HEK293 (cell line): ENCODE measurements at regions not wholly inside any gene's neighbourhood (a gene's known extent, or its start where the extent isn't known, plus 50 kb on each side); places are given as distances from the start of the nearest gene placed in this dataset.

Experiments used
- CTCF ChIA-PET: fragments of 350-600 bp; formaldehyde crosslinking; extraction: SDS; loops from one replicate; lab custom pipeline; 2021; ENCODE audit warnings: antibody characterized with exemption; lab: Yijun Ruan, JAX
- POLR2A ChIA-PET: fragments of 300-600 bp; formaldehyde crosslinking; extraction: SDS; loops from one replicate; lab custom pipeline; 2020; ENCODE audit warnings: antibody characterized with exemption, inconsistent platforms; lab: Yijun Ruan, JAX
- H3K27ac ChIP-seq: fragments of 200-500 bp; sonication (Bioruptor generic); 2 replicates; pipeline ENCODE4 v1.5.1; 2014; ENCODE audit warnings: low read depth, low read length, control low read depth, inconsistent platforms; ENCODE audit errors: extremely low read depth
- H3K36me3 ChIP-seq, 2 experiments: fragments of 200-500 bp in 1 of 2; sonication (Bioruptor generic) in 1 of 2; 1 replicate in 1 of 2; 2 replicates in 1 of 2; pipeline ENCODE4 v1.5.1; 2014 to 2017; ENCODE audit warnings: inconsistent platforms in 2 of 2, low read length in 2 of 2; ENCODE audit not compliant: control insufficient read depth in 2 of 2, insufficient read depth in 1 of 2
- H3K4me1 ChIP-seq: fragments of 200-500 bp; sonication (Bioruptor generic); 2 replicates; pipeline ENCODE4 v1.5.1; 2014; ENCODE audit warnings: mild to moderate bottlenecking, low read length, inconsistent platforms; ENCODE audit not compliant: control insufficient read depth, insufficient read depth
- H3K4me3 ChIP-seq: 2 replicates; pipeline ENCODE4 v1.5.1; 2011; ENCODE audit warnings: low read depth, mild to moderate bottlenecking, control low read depth, low read length, moderate library complexity
- H3K9me3 ChIP-seq: fragments of 200-500 bp; sonication (Bioruptor generic); 2 replicates; pipeline ENCODE4 v1.5.1; 2014; ENCODE audit warnings: low read depth, low read length, inconsistent platforms; ENCODE audit not compliant: control insufficient read depth, insufficient read depth
- GLI2 ChIP-seq: fragments of 450-650 bp; formaldehyde crosslinking; IDR thresholded peaks from 2 replicates; pipeline ENCODE4; 2017; ENCODE audit warnings: missing biosample characterization, missing genetic modification characterization, low read depth, borderline replicate concordance
- GLI4 ChIP-seq: fragments of 450-650 bp; formaldehyde crosslinking; IDR thresholded peaks from 2 replicates; pipeline ENCODE4 v1.5.1; 2016; ENCODE audit warnings: missing biosample characterization, missing genetic modification characterization
- INSM2 ChIP-seq: fragments of 450-650 bp; formaldehyde crosslinking; IDR thresholded peaks from 2 replicates; pipeline ENCODE4 v1.5.1; 2016; ENCODE audit warnings: missing biosample characterization, missing genetic modification characterization
- MYNN ChIP-seq: fragments of 450-650 bp; formaldehyde crosslinking; IDR thresholded peaks from 2 replicates; pipeline ENCODE4 v1.5.1; 2016; ENCODE audit warnings: missing biosample characterization, missing genetic modification characterization, borderline replicate concordance
- PRDM10 ChIP-seq: fragments of 450-650 bp; formaldehyde crosslinking; IDR thresholded peaks from 2 replicates; pipeline ENCODE4 v1.5.1; 2016; ENCODE audit warnings: missing biosample characterization, missing genetic modification characterization
- RBAK ChIP-seq: fragments of 450-650 bp; formaldehyde crosslinking; IDR thresholded peaks from 2 replicates; pipeline ENCODE4 v1.5.1; 2016; ENCODE audit warnings: missing biosample characterization, missing genetic modification characterization
- ZBTB26 ChIP-seq: fragments of 450-650 bp; formaldehyde crosslinking; optimal IDR thresholded peaks from 2 replicates; pipeline ENCODE3; 2016; ENCODE audit warnings: missing biosample characterization, mild to moderate bottlenecking, missing genetic modification characterization
- ZBTB48 ChIP-seq: fragments of 450-650 bp; formaldehyde crosslinking; IDR thresholded peaks from 2 replicates; pipeline ENCODE4 v1.5.1; 2016; ENCODE audit warnings: missing biosample characterization, missing genetic modification characterization
- ZFHX2 ChIP-seq: fragments of 450-650 bp; formaldehyde crosslinking; conservative IDR thresholded peaks from 2 replicates; pipeline ENCODE4 v1.5.1; 2016; ENCODE audit warnings: missing biosample characterization, missing genetic modification characterization
- ZFP37 ChIP-seq: fragments of 450-650 bp; formaldehyde crosslinking; IDR thresholded peaks from 2 replicates; pipeline ENCODE4 v1.5.1; 2016; ENCODE audit warnings: missing biosample characterization, missing genetic modification characterization
- ZNF18 ChIP-seq: fragments of 450-650 bp; formaldehyde crosslinking; IDR thresholded peaks from 2 replicates; pipeline ENCODE4 v1.5.1; 2016; ENCODE audit warnings: missing biosample characterization, missing genetic modification characterization
- ZNF184 ChIP-seq: fragments of 450-650 bp; IDR thresholded peaks from 2 replicates; pipeline ENCODE4 v1.5.1; 2018; ENCODE audit warnings: missing biosample characterization, mild to moderate bottlenecking, missing genetic modification characterization
- ZNF514 ChIP-seq: fragments of 450-650 bp; formaldehyde crosslinking; IDR thresholded peaks from 2 replicates; pipeline ENCODE4 v1.5.1; 2016; ENCODE audit warnings: missing biosample characterization, missing genetic modification characterization
- ZNF654 ChIP-seq: fragments of 450-650 bp; formaldehyde crosslinking; IDR thresholded peaks from 2 replicates; pipeline ENCODE4 v1.5.1; 2016; ENCODE audit warnings: low read depth, missing biosample characterization, missing genetic modification characterization
- TF ChIP-seq, protein P1 (sequence below): fragments of 450-650 bp; formaldehyde crosslinking; IDR thresholded peaks from 2 replicates; pipeline ENCODE4 v1.5.1; 2016; ENCODE audit warnings: missing biosample characterization, missing genetic modification characterization

DNA sequence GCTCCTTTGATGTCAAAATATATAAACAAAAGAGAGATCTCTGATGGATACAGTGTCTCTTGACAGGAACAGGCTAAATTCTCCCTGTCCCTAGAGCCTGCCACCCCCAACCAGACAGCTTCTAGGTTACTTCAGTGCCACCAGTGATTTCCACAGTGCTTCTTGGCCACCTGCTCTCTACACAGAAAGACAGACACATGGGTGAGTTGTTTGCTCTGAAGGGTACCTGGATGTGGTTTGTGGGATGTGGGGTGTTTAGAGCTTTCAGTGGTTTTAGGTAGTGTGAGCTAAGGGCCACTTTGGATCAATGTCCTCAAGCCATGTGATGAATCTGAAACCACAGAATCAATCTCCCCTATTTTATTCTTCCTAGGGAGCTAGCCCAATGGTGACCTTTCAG lies 125.4 kb downstream of the ANKRD18B start:
- Histone ChIP-seq H3K9me3 (no peaks in the 10 kb centered on the region), H3K27ac (no peak overlapping the region), H3K4me3 (no peak overlapping the region), H3K4me1 (no peaks in the 10 kb centered on the region), H3K36me3 (no peaks in the 10 kb centered on the region)
- TF ChIP-seq ZBTB48 (tag by site-specific recombination) (no peak), ZFHX2 (tag by site-specific recombination) (no peak), GLI4 (no peak), GLI2 (no peak), ZNF18 (tag by site-specific recombination) (no peak), RBAK (tag by site-specific recombination) (no peak), ZNF514 (tag by site-specific recombination) (no peak), INSM2 (tag by site-specific recombination) (no peak), PRDM10 (no peak), MYNN (tag by site-specific recombination) (no peak)
- POLR2A ChIA-PET: interaction anchor here (0.9 kb wide), 1 partner anchor 25 kb away, joined by 3 read pairs; no protein-coding TSS in a partner anchor
- CTCF ChIA-PET: interaction anchor here (0.6 to 3.4 kb wide), 7 partner anchors 10 to 574 kb away, joined by 3 to 10 read pairs (median 4); no protein-coding TSS in a partner anchor

GRCh38 chr9:33651125-33651524 lies 127.1 kb downstream of the ANKRD18B start:
- Histone ChIP-seq H3K4me1 (no peaks in the 10 kb centered on the region), H3K9me3 (no peaks in the 10 kb centered on the region), H3K36me3 (no peaks in the 10 kb centered on the region), H3K4me3 (no peak overlapping the region), H3K27ac (no peak overlapping the region)
- CTCF ChIA-PET: interaction anchor here (0.6 to 4.1 kb wide), 5 partner anchors 16 to 236 kb away, joined by 3 to 19 read pairs (median 3); no protein-coding TSS in a partner anchor
- POLR2A ChIA-PET: no interaction called here
- TF ChIP-seq ZNF654 (tag by site-specific recombination) (no peak; the same call in 1 of the 2 replicates), ZFP37 (tag by site-specific recombination) (no peak), ZBTB26 (tag by site-specific recombination) (no peak)

- no peak overlapping the region for H3K27ac ChIP-seq
- no peaks in the 10 kb centered on the region for H3K9me3 ChIP-seq
- CTCF ChIA-PET: interaction anchor here (0.7 to 1.0 kb wide), 2 partner anchors 21 to 26 kb away, joined by 3 read pairs; no protein-coding TSS in a partner anchor
- no peak overlapping the region for H3K4me3 ChIP-seq
- H3K36me3 ChIP-seq: no peaks in the 10 kb centered on the region
- no peaks in the 10 kb centered on the region for H3K4me1 ChIP-seq
- TF ChIP-seq ZNF184 (tag by site-specific recombination): no peak
- TF ChIP-seq, protein P1, sequence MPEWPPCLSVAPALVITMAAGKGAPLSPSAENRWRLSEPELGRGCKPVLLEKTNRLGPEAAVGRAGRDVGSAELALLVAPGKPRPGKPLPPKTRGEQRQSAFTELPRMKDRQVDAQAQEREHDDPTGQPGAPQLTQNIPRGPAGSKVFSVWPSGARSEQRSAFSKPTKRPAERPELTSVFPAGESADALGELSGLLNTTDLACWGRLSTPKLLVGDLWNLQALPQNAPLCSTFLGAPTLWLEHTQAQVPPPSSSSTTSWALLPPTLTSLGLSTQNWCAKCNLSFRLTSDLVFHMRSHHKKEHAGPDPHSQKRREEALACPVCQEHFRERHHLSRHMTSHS (tag by site-specific recombination): no peak
- POLR2A ChIA-PET: no interaction called here
Measured at GRCh38 chr9:33659921-33660320, 135.4 kb upstream of the PRSS3 start.
